ENCODE measurements at regions not wholly inside any gene's neighbourhood (a gene's known extent, or its start where the extent isn't known, plus 50 kb on each side); places are given as distances from the start of the nearest gene placed in this dataset.

DNA sequence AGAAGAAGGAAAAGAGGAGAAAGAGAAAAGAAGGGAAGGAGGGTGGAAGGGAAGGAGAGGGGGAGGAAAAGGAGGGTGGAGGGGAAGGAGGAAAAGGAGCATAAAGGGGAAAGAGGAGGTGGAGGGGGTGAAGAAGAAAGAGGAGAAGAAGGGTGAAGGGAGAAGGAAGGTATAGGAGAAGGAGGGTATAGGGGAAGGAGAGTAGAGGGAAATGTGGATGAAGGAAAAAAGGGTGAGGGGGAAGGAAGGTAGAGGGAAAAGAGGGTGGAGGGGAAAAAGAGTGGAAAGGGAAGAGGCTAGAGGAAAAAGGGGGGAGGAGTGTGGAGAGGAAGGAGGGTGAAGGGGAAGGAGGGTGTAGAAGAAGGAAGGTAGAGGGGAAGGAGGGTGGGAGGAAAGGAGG, 928.6 kb downstream of the UQCRFS1 start:
- in situ Hi-C loops (cut with HindIII; ENCODE audit: low sequenced_read_pairs), result no loop called here
- no peak for DNase-seq (ENCODE audit: low read depth, low spot score)
- no peak overlapping the region for H3K4me3 ChIP-seq (ENCODE audit: low read depth, low read length)
- TF ChIP-seq, protein P1, sequence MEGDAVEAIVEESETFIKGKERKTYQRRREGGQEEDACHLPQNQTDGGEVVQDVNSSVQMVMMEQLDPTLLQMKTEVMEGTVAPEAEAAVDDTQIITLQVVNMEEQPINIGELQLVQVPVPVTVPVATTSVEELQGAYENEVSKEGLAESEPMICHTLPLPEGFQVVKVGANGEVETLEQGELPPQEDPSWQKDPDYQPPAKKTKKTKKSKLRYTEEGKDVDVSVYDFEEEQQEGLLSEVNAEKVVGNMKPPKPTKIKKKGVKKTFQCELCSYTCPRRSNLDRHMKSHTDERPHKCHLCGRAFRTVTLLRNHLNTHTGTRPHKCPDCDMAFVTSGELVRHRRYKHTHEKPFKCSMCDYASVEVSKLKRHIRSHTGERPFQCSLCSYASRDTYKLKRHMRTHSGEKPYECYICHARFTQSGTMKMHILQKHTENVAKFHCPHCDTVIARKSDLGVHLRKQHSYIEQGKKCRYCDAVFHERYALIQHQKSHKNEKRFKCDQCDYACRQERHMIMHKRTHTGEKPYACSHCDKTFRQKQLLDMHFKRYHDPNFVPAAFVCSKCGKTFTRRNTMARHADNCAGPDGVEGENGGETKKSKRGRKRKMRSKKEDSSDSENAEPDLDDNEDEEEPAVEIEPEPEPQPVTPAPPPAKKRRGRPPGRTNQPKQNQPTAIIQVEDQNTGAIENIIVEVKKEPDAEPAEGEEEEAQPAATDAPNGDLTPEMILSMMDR (IDR thresholded peaks at IDR 0.05; ENCODE audit: low read depth, low read length), result no peak

DNA sequence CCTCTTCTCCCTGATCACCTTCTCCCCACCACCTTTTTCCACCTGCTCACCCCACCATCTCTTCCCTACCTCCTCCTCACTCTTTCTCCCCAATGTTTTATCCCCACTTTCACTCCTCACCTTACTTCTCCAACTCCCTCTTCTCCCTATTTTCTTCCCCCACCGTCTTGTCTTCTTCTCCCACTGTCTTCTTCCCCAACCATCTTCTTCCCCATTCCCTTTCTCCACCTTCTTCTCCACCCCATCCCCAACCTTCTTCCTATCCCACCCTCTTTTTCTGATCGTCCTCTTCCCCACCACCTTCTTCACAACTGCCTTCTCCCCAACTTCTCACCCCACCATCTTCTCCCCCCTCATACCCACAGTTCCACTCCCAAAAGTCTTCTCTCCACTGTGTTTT, 929.4 kb downstream of the UQCRFS1 start:
- DNase-seq (ENCODE audit: low read depth, low spot score), result no peak
- in situ Hi-C loops (cut with HindIII; ENCODE audit: low sequenced_read_pairs), result no loop called here
- TF ChIP-seq, protein P1 (IDR thresholded peaks at IDR 0.05; ENCODE audit: low read depth, low read length), result no peak
- no peak overlapping the region for H3K4me3 ChIP-seq (ENCODE audit: low read depth, low read length)

DNA sequence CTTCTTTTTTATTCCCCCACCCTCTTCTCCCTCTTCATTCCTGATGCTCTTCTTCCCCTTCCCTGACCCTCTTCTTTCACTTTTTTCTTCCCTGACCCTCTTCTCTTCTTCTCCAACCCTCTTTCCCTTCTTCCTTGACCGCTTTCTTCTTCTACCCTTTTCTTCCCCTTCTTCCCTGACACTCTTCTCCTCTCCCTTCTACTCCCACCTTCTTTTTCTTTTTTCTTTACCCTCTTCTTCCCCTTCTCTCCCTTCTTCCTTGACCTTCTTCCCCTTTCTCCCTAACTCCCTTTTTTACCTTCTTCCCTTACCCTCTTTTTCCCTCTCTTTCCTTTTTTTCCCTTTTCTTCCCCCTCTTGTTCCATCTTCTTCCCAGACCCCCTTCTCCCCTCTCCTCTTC, 931.3 kb downstream of the UQCRFS1 start:
- TF ChIP-seq, protein P1 (IDR thresholded peaks at IDR 0.05; ENCODE audit: low read depth, low read length), result no peak
- DNase-seq (ENCODE audit: low read depth, low spot score), result no peak
- in situ Hi-C loops (cut with HindIII; ENCODE audit: low sequenced_read_pairs), result no loop called here
- no peak overlapping the region for H3K4me3 ChIP-seq (ENCODE audit: low read depth, low read length)

DNA sequence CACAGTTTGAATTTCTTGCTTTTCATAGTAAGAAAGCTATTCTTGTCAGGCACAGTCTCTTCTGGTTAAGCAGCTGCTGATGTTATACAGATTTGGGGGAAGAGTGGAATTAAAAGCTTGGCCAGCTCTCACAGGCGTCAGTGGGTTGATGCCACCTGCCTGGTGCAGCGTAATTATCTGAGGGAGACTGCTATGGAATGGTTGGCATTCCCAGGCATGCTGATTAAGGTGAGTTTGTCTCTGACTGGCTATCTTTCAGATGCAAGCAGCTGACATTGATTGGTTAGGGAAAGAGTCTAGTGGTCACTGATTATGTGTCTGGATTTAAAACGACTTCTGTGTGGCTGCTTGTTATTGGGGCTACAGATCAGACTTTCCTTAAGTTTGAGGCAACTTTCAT, 948.4 kb downstream of the UQCRFS1 start:
- in situ Hi-C loops (cut with HindIII; ENCODE audit: low sequenced_read_pairs), result no loop called here
- H3K4me3 ChIP-seq (ENCODE audit: low read depth, low read length), result no peak overlapping the region
- TF ChIP-seq, protein P1 (IDR thresholded peaks at IDR 0.05; ENCODE audit: low read depth, low read length), result no peak
- no peak for DNase-seq (ENCODE audit: low read depth, low spot score)

DNA sequence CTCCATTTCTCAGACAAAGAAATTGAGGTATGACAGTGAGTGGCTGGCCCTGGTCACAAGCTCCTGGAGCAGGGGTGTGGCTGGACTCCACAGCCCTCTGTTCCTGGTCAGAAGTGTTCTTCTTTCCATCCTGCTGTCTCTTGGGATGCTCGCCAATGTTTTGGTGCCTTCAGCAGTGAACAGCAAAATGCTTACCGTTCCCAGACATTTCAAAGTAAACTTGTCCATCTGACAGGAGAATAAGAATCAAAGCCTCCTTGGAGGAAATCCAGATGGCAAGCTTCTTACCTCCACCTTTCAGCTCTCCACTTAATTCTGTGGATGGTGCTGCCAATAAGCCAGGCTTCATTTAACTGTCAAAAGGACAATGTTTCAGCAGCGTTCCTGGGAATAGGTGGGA, 954.1 kb downstream of the UQCRFS1 start:
- DNase-seq (ENCODE audit: low read depth, low spot score), result no peak
- H3K4me3 ChIP-seq (ENCODE audit: low read depth, low read length), result no peak overlapping the region
- TF ChIP-seq, protein P1 (IDR thresholded peaks at IDR 0.05; ENCODE audit: low read depth, low read length), result no peak
- in situ Hi-C loops (cut with HindIII; ENCODE audit: low sequenced_read_pairs), result no loop called here

DNA sequence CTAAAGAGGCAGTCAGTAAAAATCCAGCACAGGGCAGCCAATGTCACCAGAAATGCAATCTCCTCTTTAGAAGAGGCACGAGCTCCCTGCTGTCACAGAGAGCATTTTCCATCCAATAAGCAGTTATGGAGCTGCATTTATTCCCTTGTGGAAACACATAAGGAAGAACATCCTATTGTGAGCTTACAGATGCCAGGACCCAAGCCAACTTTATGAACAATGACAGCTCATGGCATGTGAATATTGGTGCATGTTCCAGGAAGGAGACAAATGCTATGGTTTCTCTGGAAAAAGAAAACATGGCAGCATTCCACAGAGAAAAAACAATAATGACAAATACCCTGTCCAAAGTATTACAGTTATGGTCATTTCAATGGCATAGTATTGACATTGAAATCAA, 955.6 kb downstream of the UQCRFS1 start:
- H3K4me3 ChIP-seq (ENCODE audit: low read depth, low read length), result no peak overlapping the region
- DNase-seq (ENCODE audit: low read depth, low spot score), result no peak
- TF ChIP-seq, protein P1 (IDR thresholded peaks at IDR 0.05; ENCODE audit: low read depth, low read length), result no peak
- in situ Hi-C loops (cut with HindIII; ENCODE audit: low sequenced_read_pairs), result no loop called here

DNA sequence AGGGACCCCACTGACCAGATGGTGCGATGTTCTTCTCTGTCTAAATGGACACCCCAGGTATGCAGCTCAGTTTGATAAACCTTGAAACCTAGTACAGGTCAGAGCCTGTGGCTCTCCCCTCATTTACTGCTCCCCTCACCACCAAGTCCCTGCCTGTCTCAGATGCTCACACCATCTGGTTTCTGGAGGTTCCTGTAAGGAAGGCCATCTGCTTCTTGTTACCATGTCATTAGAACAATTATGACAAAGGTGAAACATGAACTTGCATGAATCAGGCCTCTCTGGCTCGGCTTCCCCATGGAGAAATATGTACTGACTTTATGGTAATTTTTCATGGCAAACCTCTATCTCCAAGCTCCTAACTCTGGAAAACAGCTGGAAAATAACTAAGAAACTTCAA, 965.7 kb downstream of the UQCRFS1 start:
- no peak for DNase-seq (ENCODE audit: low read depth, low spot score)
- H3K4me3 ChIP-seq (ENCODE audit: low read depth, low read length), result no peak overlapping the region
- in situ Hi-C loops (cut with HindIII; ENCODE audit: low sequenced_read_pairs), result no loop called here
- TF ChIP-seq, protein P1 (IDR thresholded peaks at IDR 0.05; ENCODE audit: low read depth, low read length), result no peak

All from astrocyte of the spinal cord (primary cell).